Colonic mucosa (tissue), 4 donors: ENCODE measurements at regions not wholly inside any gene's neighbourhood (a gene's known extent, or its start where the extent isn't known, plus 50 kb on each side); places are given as distances from the start of the nearest gene placed in this dataset.

Experiments used
- DNase-seq: peaks from one replicate; pipeline ENCODE4 v3.0.0-alpha.2; 2020
- H3K27ac ChIP-seq: fragments of 200-600 bp; one replicate; pipeline ENCODE4 v1.8.0; 2021
- H3K27me3 ChIP-seq: fragments of 200-600 bp; one replicate; pipeline ENCODE4 v1.8.0; 2021
- H3K36me3 ChIP-seq: fragments of 200-600 bp; one replicate; pipeline ENCODE4 v1.8.0; 2021
- H3K4me1 ChIP-seq: fragments of 200-600 bp; one replicate; pipeline ENCODE4 v1.8.0; 2021; ENCODE audit warnings: mild to moderate bottlenecking
- H3K4me3 ChIP-seq: fragments of 200-600 bp; one replicate; pipeline ENCODE4 v1.8.0; 2021
- H3K9ac ChIP-seq, 2 donors: one replicate each; pipeline ENCODE4 v1.7.0; 2013; ENCODE audit warnings: control low read depth in 2 of 2, low read depth in 2 of 2, low read length in 2 of 2
- H3K9me3 ChIP-seq: fragments of 200-600 bp; one replicate; pipeline ENCODE4 v1.8.0; 2021
- CTCF ChIP-seq: fragments of 200-600 bp; IDR thresholded peaks from one replicate; pipeline ENCODE4 v1.8.0; 2022; ENCODE audit warnings: antibody characterized with exemption, mild to moderate bottlenecking
- intact Hi-C: fragments of 100-400 bp; cut with DNase I; formaldehyde crosslinking; loops from one replicate; pipeline ENCODE4 v1.14.1; 2022
- donor health status: healthy.
- donor health status: DM: no; HTN: no; CAD: no.
- donor health status: DM: no; HTN: no; CAD: no.

GRCh38 chr12:28948685-28949084, 200.4 kb upstream of the FAR2 start:
- DNase-seq: no peak
- no peak for TF ChIP-seq CTCF
- intact Hi-C loops: no loop called here

DNA sequence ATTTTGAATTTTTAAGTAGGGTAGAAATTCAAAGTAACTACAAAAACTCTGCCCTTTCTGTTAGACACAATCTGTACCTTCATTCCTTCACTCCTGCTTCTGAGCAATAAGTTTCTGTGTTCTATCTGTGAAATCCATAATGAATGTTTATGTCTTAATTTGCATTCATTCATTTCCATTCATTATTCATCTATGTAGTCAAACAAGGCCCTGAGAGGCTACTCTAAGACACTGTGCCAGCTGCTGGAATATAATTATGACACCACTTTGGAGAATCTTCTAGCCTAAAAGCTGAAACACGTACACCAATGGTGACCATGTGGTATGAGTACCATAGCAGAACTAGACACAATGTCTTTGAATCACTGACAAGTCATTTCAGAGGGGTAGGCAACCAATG, 199.9 kb upstream of the FAR2 start:
- Histone ChIP-seq H3K9me3 (no peaks in the 10 kb centered on the region), H3K9ac (no peak overlapping the region), H3K4me1 (no peaks in the 10 kb centered on the region), H3K27me3 (no peaks in the 10 kb centered on the region), H3K27ac (no peak overlapping the region), H3K36me3 (no peaks in the 10 kb centered on the region), H3K4me3 (no peak overlapping the region)
- no peak for TF ChIP-seq CTCF
- intact Hi-C loops: no loop called here
- no peak for DNase-seq

More at GRCh38 chr12:28948685-28949084, 200.4 kb upstream of the FAR2 start:
- no peak overlapping the region for H3K27ac ChIP-seq
- no peaks in the 10 kb centered on the region for H3K36me3 ChIP-seq
- H3K4me3 ChIP-seq: no peak overlapping the region
- H3K4me1 ChIP-seq: no peaks in the 10 kb centered on the region
- no peak overlapping the region for H3K9ac ChIP-seq
- no peaks in the 10 kb centered on the region for H3K27me3 ChIP-seq
- H3K9me3 ChIP-seq: no peaks in the 10 kb centered on the region

- DNase-seq: no peak
- no peak overlapping the region for H3K9ac ChIP-seq
Observed at GRCh38 chr12:28950049-28950448, 199.0 kb upstream of the FAR2 start.

GRCh38 chr12:28951935-28952334, 197.1 kb upstream of the FAR2 start:
- Histone ChIP-seq H3K27ac (no peak overlapping the region), H3K4me1 (no peaks in the 10 kb centered on the region), H3K36me3 (no peaks in the 10 kb centered on the region), H3K9me3 (no peaks in the 10 kb centered on the region), H3K9ac (no peak overlapping the region), H3K27me3 (no peaks in the 10 kb centered on the region), H3K4me3 (no peak overlapping the region)
- TF ChIP-seq CTCF: no peak
- intact Hi-C loops: no loop called here
- DNase-seq: no peak

More at GRCh38 chr12:28950049-28950448, 199.0 kb upstream of the FAR2 start:
- Histone ChIP-seq H3K36me3 (no peaks in the 10 kb centered on the region), H3K4me3 (no peak overlapping the region), H3K4me1 (no peaks in the 10 kb centered on the region), H3K27me3 (no peaks in the 10 kb centered on the region), H3K9me3 (no peaks in the 10 kb centered on the region), H3K27ac (no peak overlapping the region)
- no peak for TF ChIP-seq CTCF
- intact Hi-C loops: no loop called here

DNA sequence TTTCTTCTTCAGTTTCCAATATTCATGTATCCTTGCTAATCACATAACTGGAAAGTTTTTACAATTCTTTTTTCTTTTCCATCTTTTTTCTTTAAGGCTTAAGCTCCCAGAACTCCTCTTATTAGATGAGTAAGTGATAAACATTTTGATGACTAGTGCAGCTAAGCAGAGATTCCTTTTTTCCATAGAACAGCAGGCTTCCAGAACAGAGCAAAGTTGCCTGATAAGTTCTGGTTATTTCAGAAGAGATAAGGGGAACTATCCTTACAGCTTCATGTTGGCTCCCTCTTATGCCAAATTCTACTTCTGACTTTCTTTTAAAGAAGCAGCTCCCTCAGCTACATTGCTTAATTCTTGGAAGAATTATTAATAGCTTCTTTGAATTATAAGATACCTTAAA, 194.7 kb upstream of the FAR2 start:
- Histone ChIP-seq H3K4me1 (no peaks in the 10 kb centered on the region), H3K27me3 (no peaks in the 10 kb centered on the region), H3K9ac (no peak overlapping the region), H3K9me3 (no peaks in the 10 kb centered on the region), H3K36me3 (no peaks in the 10 kb centered on the region), H3K4me3 (no peak overlapping the region), H3K27ac (no peak overlapping the region)
- no peak for TF ChIP-seq CTCF
- no peak for DNase-seq
- intact Hi-C loops: no loop called here

DNA sequence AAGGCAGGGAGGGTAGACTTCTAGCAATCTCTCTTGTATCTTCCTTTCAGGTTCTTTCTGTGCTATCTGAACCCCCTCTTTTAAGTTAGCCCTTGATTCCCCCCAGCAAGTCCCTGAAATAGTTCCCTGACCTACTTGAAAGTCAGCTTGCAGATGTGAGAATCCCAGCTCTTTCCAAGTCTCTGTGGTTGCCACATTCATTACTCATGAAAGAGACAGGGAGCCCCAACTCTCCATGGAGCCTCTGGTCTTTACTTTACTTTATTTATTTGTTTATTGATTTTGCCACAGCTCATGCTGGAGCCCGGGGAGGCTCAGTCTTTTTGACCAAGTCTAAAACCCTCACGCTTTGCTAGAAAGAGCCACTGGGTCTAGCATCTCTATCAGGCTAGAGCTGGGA, 193.6 kb upstream of the FAR2 start:
- Histone ChIP-seq H3K4me1 (no peaks in the 10 kb centered on the region), H3K9ac (no peak overlapping the region), H3K27ac (no peak overlapping the region), H3K9me3 (no peaks in the 10 kb centered on the region), H3K36me3 (no peaks in the 10 kb centered on the region), H3K27me3 (no peaks in the 10 kb centered on the region), H3K4me3 (no peak overlapping the region)
- DNase-seq: no peak
- intact Hi-C loops: no loop called here
- no peak for TF ChIP-seq CTCF
